Esophagus squamous epithelium (tissue), 5 donors: ENCODE measurements at regions not wholly inside any gene's neighbourhood (a gene's known extent, or its start where the extent isn't known, plus 50 kb on each side); places are given as distances from the start of the nearest gene placed in this dataset.

Experiments used
- DNase-seq: peaks from one replicate; lab custom pipeline; 2025; lab: John Stamatoyannopoulos, UW
- H3K27ac ChIP-seq, 4 donors: fragments of 200-600 bp; sonication (generic); one replicate each; pipeline ENCODE4 v1.5.1; 2016 to 2019; ENCODE audit warnings: mild to moderate bottlenecking in 1 of 4
- H3K27me3 ChIP-seq, 4 donors: fragments of 200-600 bp; sonication (generic); 1 replicate in 3 of 4; 2 replicates in 1 of 4; pipeline versions ENCODE4 v1.5.1 to v1.6.0; 2017 to 2021; ENCODE audit warnings: antibody characterized with exemption in 1 of 4
- H3K36me3 ChIP-seq, 3 donors: fragments of 200-600 bp; sonication (generic); one replicate each; pipeline ENCODE4 v1.5.1; 2016 to 2019
- H3K4me1 ChIP-seq, 3 donors: fragments of 200-600 bp; sonication (generic); one replicate each; pipeline ENCODE4 v1.5.1; 2017 to 2019
- H3K4me3 ChIP-seq, 4 donors: fragments of 200-600 bp; sonication (generic); 1 replicate in 3 of 4; 2 replicates in 1 of 4; pipeline ENCODE4 v1.5.1; 2016 to 2019; ENCODE audit warnings: mild to moderate bottlenecking in 2 of 4, moderate library complexity in 1 of 4
- H3K9me3 ChIP-seq, 3 donors: fragments of 200-600 bp; sonication (generic); one replicate each; pipeline ENCODE4 v1.5.1; 2016 to 2019
- POLR2A ChIP-seq, 4 donors: fragments of 450-650 bp; IDR thresholded peaks; one replicate each; pipeline ENCODE4 v1.6.1; 2017; ENCODE audit warnings: antibody characterized with exemption in 4 of 4, mild to moderate bottlenecking in 4 of 4, moderate library complexity in 3 of 4
- WGBS, 2 donors: methylation state at CpG; one replicate each; pipeline ENCODE4 v1.1.5; 2018; 5-methylcytosine and 5-hydroxymethylcytosine counted together
- intact Hi-C: fragments of 100-400 bp; cut with DNase I; formaldehyde crosslinking; loops from one replicate; pipeline ENCODE4 v1.15.0; 2022
- TF ChIP-seq, protein P1 (sequence below), 6 experiments: fragments of 450-650 bp in 4 of 6; fragments of 200-600 bp in 2 of 6; sonication (generic) in 2 of 6; IDR thresholded peaks; one replicate each; pipeline ENCODE4 v1.5.1; 2016 to 2019; ENCODE audit warnings: antibody characterized with exemption in 6 of 6, mild to moderate bottlenecking in 4 of 6, moderate library complexity in 4 of 6
- donor health status: DM: yes; HTN: yes; CAD: no.

DNA sequence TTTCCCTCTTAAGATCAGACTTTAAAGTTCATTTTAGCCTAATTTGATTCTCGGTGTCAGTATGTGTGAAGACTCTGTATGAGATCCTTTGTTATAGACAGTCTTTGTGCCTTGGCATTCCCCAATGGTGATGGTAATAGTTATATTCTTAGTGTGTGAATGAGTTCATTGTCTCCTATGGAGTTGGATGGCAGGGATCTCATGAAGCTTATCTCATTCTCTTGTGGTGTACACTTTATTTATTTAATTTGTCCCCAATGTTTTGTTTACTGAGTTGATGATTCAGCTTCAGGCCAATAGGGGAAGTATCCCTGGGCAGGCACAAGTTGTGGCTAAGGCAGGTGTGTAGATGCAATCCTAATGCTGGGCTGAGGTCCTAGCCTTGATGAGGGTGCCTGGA, 222.0 kb upstream of the DPPA4 start:
- H3K36me3 ChIP-seq, result no peaks in the 10 kb centered on the region
- H3K27ac ChIP-seq, result no peak overlapping the region
- intact Hi-C loops, result no loop called here
- no peak for DNase-seq
- peaks cover 0 to 4% (median 0%) of the 10 kb centered on the region in 3 donors for H3K9me3 ChIP-seq
- H3K27me3 ChIP-seq, result no peaks in the 10 kb centered on the region
- H3K4me3 ChIP-seq, result no peak overlapping the region
- TF ChIP-seq, protein P1, sequence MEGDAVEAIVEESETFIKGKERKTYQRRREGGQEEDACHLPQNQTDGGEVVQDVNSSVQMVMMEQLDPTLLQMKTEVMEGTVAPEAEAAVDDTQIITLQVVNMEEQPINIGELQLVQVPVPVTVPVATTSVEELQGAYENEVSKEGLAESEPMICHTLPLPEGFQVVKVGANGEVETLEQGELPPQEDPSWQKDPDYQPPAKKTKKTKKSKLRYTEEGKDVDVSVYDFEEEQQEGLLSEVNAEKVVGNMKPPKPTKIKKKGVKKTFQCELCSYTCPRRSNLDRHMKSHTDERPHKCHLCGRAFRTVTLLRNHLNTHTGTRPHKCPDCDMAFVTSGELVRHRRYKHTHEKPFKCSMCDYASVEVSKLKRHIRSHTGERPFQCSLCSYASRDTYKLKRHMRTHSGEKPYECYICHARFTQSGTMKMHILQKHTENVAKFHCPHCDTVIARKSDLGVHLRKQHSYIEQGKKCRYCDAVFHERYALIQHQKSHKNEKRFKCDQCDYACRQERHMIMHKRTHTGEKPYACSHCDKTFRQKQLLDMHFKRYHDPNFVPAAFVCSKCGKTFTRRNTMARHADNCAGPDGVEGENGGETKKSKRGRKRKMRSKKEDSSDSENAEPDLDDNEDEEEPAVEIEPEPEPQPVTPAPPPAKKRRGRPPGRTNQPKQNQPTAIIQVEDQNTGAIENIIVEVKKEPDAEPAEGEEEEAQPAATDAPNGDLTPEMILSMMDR (IDR thresholded peaks at IDR 0.05), result no peak
- TF ChIP-seq POLR2A (IDR thresholded peaks at IDR 0.05), result no peak
- WGBS, 2 donors, result 71 to 91% methylated on average over 1 of the region's 1 CpG
- no peaks in the 10 kb centered on the region for H3K4me1 ChIP-seq

DNA sequence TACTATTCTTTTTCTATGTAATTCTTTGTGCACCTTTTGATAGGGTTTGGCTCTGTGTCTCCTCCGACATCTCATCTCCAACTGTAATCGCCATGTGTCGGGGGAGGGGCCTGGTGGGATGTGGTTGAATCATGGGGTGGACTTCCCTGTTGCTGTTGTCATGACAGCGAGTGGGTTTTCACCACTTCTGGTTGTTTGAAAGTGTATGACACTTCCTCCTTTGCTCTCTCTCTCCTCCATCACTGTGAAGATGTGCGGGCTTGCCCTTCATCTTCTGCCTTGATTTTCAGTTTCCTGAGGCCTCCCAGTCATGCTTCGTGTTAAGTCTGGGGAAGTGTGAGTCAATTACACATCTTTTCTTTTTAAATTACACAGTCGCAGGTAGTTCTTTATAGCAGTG, 225.8 kb upstream of the DPPA4 start:
- TF ChIP-seq POLR2A (IDR thresholded peaks at IDR 0.05), result no peak
- TF ChIP-seq, protein P1 (IDR thresholded peaks at IDR 0.05), result no peak
- Histone ChIP-seq H3K36me3 (no peaks in the 10 kb centered on the region), H3K4me3 (no peak overlapping the region), H3K27me3 (no peaks in the 10 kb centered on the region), H3K9me3 (peaks cover 0 to 4% (median 0%) of the 10 kb centered on the region in 3 donors), H3K27ac (no peak overlapping the region), H3K4me1 (no peaks in the 10 kb centered on the region)
- DNase-seq, result no peak
- WGBS, 2 donors, result 73 to 79% methylated on average over 7 of the region's 7 CpGs
- intact Hi-C loops, result no loop called here

DNA sequence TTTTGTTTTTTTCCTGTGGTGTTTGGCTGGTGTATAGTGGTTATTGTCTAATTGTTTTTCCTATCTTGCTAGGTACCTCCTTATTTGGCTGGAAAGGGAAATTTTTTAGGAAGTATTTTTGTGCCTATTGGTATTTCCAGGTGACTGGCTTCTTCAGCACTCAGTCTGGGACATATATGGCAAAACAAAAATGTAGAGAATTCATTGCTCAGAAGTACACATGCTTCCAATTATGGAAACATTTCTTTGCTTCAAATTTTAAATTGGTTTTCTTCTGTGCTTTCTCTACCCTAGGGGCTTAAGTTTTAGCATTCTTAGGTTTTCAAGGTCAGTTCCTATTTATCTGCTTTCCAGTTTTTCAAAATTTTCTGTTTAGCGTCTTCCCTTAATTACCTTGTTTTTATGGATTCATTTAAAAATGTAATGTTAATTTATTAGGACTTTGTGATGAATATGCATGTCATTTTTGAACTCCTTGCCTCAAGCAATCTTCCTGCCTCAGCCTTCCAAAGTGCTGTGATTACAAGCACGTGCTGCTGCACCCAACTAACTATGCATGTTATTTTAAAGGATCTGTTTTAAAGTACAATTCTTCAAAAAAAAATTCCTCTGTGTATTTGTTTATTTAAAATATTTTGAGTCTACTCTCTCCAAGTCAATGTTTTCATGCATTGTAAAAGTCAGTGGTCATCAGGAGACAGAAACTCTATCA, 231.9 kb upstream of the DPPA4 start:
- no peak overlapping the region for H3K4me3 ChIP-seq
- H3K4me1 ChIP-seq, result no peaks in the 10 kb centered on the region
- H3K27ac ChIP-seq, result no peak overlapping the region
- WGBS, 2 donors, result 60% methylated on average over 2 of the region's 2 CpGs
- H3K27me3 ChIP-seq, result no peaks in the 10 kb centered on the region
- TF ChIP-seq, protein P1 (IDR thresholded peaks at IDR 0.05), result no peak
- no peak for TF ChIP-seq POLR2A (IDR thresholded peaks at IDR 0.05)
- no peaks in the 10 kb centered on the region for H3K36me3 ChIP-seq
- intact Hi-C loops, result no loop called here
- H3K9me3 ChIP-seq, result peaks cover 0 to 8% (median 3%) of the 10 kb centered on the region in 3 donors
- DNase-seq, result no peak

DNA sequence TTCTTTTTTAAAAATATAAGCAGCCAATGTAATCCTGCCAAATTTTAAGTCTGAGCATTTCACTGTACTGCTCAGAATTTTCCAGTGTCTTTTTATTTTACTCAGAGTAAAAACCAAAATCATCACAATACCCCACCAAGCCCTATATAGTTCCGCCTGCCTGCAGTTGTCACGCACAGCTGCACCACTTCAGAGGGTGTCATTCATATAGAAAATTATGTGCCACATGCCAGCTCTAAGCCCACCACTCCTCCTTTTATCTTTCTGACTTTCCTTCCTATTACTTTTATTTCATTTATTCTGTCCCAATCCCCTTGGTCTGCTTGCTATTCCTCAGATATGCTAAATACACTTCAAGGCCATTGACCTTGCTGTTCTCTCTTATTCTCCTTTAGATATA, 233.1 kb upstream of the DPPA4 start:
- intact Hi-C loops, result no loop called here
- whole genome bisulfite sequencing, 2 donors, result 80 to 95% methylated on average over 2 of the region's 2 CpGs
- no peaks in the 10 kb centered on the region for H3K4me1 ChIP-seq
- H3K27me3 ChIP-seq, result no peaks in the 10 kb centered on the region
- H3K9me3 ChIP-seq, result peaks cover 0 to 8% (median 3%) of the 10 kb centered on the region in 3 donors
- TF ChIP-seq, protein P1 (IDR thresholded peaks at IDR 0.05), result no peak
- no peak for TF ChIP-seq POLR2A (IDR thresholded peaks at IDR 0.05)
- H3K36me3 ChIP-seq, result no peaks in the 10 kb centered on the region
- H3K27ac ChIP-seq, result no peak overlapping the region
- DNase-seq, result no peak
- no peak overlapping the region for H3K4me3 ChIP-seq

DNA sequence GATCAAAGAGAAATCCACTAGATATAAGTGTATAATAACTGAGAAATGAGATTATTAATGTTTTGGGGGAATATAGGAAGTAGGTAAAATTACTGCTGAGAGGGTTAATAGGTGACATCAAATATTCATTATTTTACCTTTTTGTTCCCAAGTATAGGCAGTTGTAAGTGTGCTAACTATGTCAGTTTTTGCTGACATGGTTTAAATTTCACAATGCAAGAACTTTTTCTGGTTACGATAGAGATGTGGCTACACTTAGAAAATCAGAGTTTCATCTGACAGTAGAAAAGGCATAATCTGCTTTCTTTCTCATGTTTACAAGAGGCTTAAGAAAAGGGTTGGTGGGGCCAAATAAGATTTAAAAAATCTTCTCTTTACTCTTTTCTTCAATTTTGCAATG, 235.0 kb upstream of the DPPA4 start:
- Histone ChIP-seq H3K9me3 (peaks cover 0 to 8% (median 3%) of the 10 kb centered on the region in 3 donors), H3K4me3 (no peak overlapping the region), H3K4me1 (no peaks in the 10 kb centered on the region), H3K27me3 (no peaks in the 10 kb centered on the region), H3K36me3 (no peaks in the 10 kb centered on the region), H3K27ac (no peak overlapping the region)
- intact Hi-C loops, result no loop called here
- 68 to 90% methylated on average over 1 of the region's 1 CpG for WGBS, 2 donors
- DNase-seq, result no peak
- TF ChIP-seq, protein P1 (IDR thresholded peaks at IDR 0.05), result no peak
- no peak for TF ChIP-seq POLR2A (IDR thresholded peaks at IDR 0.05)
